ENCODE measurements at regions not wholly inside any gene's neighbourhood (a gene's known extent, or its start where the extent isn't known, plus 50 kb on each side); places are given as distances from the start of the nearest gene placed in this dataset.

DNA sequence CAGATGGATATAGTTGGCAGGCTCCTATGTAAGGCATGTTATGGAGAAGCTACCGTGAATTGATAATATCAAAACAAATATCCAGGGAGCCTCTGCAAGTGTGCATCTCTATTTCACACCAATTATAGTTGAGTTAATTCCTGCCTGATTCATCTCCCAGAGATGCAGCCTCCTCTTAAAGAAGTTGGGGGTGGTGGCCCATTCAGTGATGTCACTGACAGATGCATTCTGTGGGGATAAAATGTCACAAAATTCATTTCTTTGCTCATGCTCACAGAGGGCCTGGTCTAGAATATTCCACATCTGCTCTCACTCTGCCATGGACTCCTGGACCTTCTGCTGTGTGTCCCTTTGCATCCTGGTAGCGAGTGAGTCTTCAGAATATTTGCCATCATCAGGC is 189.1 kb upstream of the PRSS1 start:
- no peak for TF ChIP-seq SUZ12 (IDR thresholded peaks at IDR 0.05; ENCODE audit: extremely low read depth, insufficient read depth, insufficient read length)
- TF ChIP-seq YY1 (IDR thresholded peaks at IDR 0.05; ENCODE audit: insufficient read depth, insufficient read length) = no peak
- TF ChIP-seq ZNF274 (IDR thresholded peaks at IDR 0.05; ENCODE audit: low read depth, low read length) = no peak
